CD14-positive monocyte (primary cell): ENCODE measurements at regions not wholly inside any gene's neighbourhood (a gene's known extent, or its start where the extent isn't known, plus 50 kb on each side); places are given as distances from the start of the nearest gene placed in this dataset.

ENCODE experiments used
- DNase-seq, 3 donors: peaks; one replicate each; pipeline ENCODE4 v3.0.0-alpha.2; 2011 to 2022
- H2AFZ ChIP-seq: 2 replicates; pipeline ENCODE4 v1.6.0; 2012; ENCODE audit warnings: mild to moderate bottlenecking, low read depth, low read length, inconsistent platforms; ENCODE audit not compliant: insufficient read depth, poor library complexity, severe bottlenecking
- H3K27ac ChIP-seq, 2 donors: 1 replicate in 1 of 2; 2 replicates in 1 of 2; pipeline ENCODE4 v1.5.1; 2012 to 2013; ENCODE audit warnings: low read length in 2 of 2, control low read depth in 1 of 2, inconsistent platforms in 1 of 2, low read depth in 1 of 2, mild to moderate bottlenecking in 1 of 2
- H3K27me3 ChIP-seq, 2 donors: one replicate each; pipeline versions ENCODE4 v1.6.0 to v1.6.1; 2011 to 2013; ENCODE audit warnings: low read length in 2 of 2; ENCODE audit not compliant: control insufficient read depth in 2 of 2, insufficient read depth in 2 of 2
- H3K36me3 ChIP-seq, 2 donors: replicated peaks in 1 of 2; 1 replicate in 1 of 2; 2 replicates in 1 of 2; pipeline versions ENCODE4 v1.5.1 to v1.6.1; 2012 to 2013; ENCODE audit warnings: low read length in 2 of 2, control low read depth in 1 of 2, inconsistent platforms in 1 of 2, mild to moderate bottlenecking in 1 of 2; ENCODE audit not compliant: insufficient read depth in 2 of 2, control insufficient read depth in 1 of 2
- H3K4me1 ChIP-seq, 2 donors: 1 replicate in 1 of 2; 2 replicates in 1 of 2; pipeline versions ENCODE4 v1.5.1 to v1.6.1; 2012 to 2013; ENCODE audit warnings: low read length in 2 of 2, control low read depth in 1 of 2, inconsistent platforms in 1 of 2, mild to moderate bottlenecking in 1 of 2, moderate library complexity in 1 of 2; ENCODE audit not compliant: insufficient read depth in 2 of 2, control insufficient read depth in 1 of 2
- H3K4me2 ChIP-seq: replicated peaks from 2 replicates; pipeline ENCODE3; 2012; ENCODE audit warnings: low read length, moderate library complexity, mild to moderate bottlenecking; ENCODE audit not compliant: poor library complexity, severe bottlenecking; ENCODE audit errors: extremely low read depth
- H3K4me3 ChIP-seq, 3 experiments: fragments of 200-600 bp in 1 of 3; sonication (generic) in 1 of 3; replicated peaks in 1 of 3; 1 replicate in 2 of 3; 2 replicates in 1 of 3; pipeline ENCODE4 v1.5.1; 2011 to 2013; ENCODE audit warnings: low read length in 3 of 3, mild to moderate bottlenecking in 3 of 3, control low read depth in 2 of 3, low read depth in 2 of 3, inconsistent platforms in 1 of 3, moderate library complexity in 1 of 3
- H3K79me2 ChIP-seq: 2 replicates; pipeline ENCODE4 v1.6.0; 2012; ENCODE audit warnings: mild to moderate bottlenecking, control low read depth, inconsistent platforms, low read length, moderate library complexity; ENCODE audit not compliant: insufficient read depth
- H3K9ac ChIP-seq: 2 replicates; pipeline ENCODE4 v1.6.0; 2017; ENCODE audit warnings: low read length, mild to moderate bottlenecking; ENCODE audit not compliant: insufficient read depth, poor library complexity, severe bottlenecking
- H3K9me3 ChIP-seq, 2 donors: replicated peaks in 1 of 2; 1 replicate in 1 of 2; 2 replicates in 1 of 2; pipeline versions ENCODE4 v1.5.1 to v1.6.1; 2012 to 2013; ENCODE audit warnings: low read length in 2 of 2, control low read depth in 1 of 2; ENCODE audit not compliant: control insufficient read depth in 1 of 2, insufficient read depth in 1 of 2
- H4K20me1 ChIP-seq: 2 replicates; pipeline ENCODE4 v1.6.0; 2012; ENCODE audit warnings: mild to moderate bottlenecking, low read length, control low read depth, moderate library complexity; ENCODE audit not compliant: insufficient read depth
- H3K27ac Mint-ChIP-seq, 7 donors: one replicate each; pipeline ENCODE4 v1.8.0; 2020; ENCODE audit warnings: mild to moderate bottlenecking in 7 of 7, mixed read lengths in 7 of 7, moderate library complexity in 6 of 7, inconsistent platforms in 2 of 7
- H3K27me3 Mint-ChIP-seq, 3 donors: one replicate each; pipeline ENCODE4 v1.8.0; 2021 to 2022; ENCODE audit warnings: low read depth in 3 of 3, mild to moderate bottlenecking in 3 of 3, mixed read lengths in 3 of 3, moderate library complexity in 3 of 3, inconsistent platforms in 1 of 3
- H3K36me3 Mint-ChIP-seq, 2 donors: one replicate each; pipeline ENCODE4 v1.8.0; 2020; ENCODE audit warnings: mixed read lengths in 2 of 2, inconsistent platforms in 1 of 2, mild to moderate bottlenecking in 1 of 2
- H3K4me1 Mint-ChIP-seq: one replicate; pipeline ENCODE4 v1.8.0; 2020; ENCODE audit warnings: mild to moderate bottlenecking, mixed read lengths
- H3K4me3 Mint-ChIP-seq, 2 donors: one replicate each; pipeline ENCODE4 v1.8.0; 2020; ENCODE audit warnings: mild to moderate bottlenecking in 2 of 2, mixed read lengths in 2 of 2, moderate library complexity in 1 of 2
- H3K9me3 Mint-ChIP-seq, 7 donors: one replicate each; pipeline ENCODE4 v1.8.0; 2020 to 2022; ENCODE audit warnings: mixed read lengths in 7 of 7, mild to moderate bottlenecking in 6 of 7, moderate library complexity in 6 of 7, inconsistent platforms in 2 of 7
- WGBS: methylation state at CpG from one replicate; pipeline ENCODE4 v1.1.5; 2013; ENCODE audit warnings: missing lambda C conversion rate; ENCODE audit not compliant: insufficient coverage; 5-methylcytosine and 5-hydroxymethylcytosine counted together
- intact Hi-C, 2 donors: fragments of 100-400 bp; cut with micrococcal nuclease; formaldehyde crosslinking; loops; one replicate each; pipeline versions ENCODE4 v1.15.0 to v1.15.1; 2023
- TF ChIP-seq, protein P1 (sequence below): fragments of 200-600 bp; IDR thresholded peaks from one replicate; pipeline ENCODE4 v1.8.0; 2022; ENCODE audit warnings: antibody characterized with exemption, mild to moderate bottlenecking

DNA sequence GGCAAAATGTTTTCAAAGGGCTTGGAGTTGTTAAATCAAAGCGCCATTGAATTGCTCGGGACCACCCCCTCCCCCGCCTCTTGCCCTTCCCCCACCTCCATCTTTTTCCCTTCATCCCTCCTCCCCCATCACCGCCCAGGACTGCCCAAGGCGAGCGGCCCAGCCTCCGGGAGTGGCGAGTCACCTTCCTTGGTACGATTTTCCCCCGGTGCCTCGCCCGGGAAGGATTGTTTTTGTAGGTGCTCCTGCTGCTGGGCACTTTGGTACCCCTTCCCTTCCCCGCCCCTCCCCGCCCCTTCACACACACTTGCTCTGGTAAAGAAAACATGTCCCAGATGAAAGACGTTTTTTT lies 61.2 kb downstream of the TMEM174 start:
- H3K4me1 Mint-ChIP-seq: peaks cover 15% of the 10 kb centered on the region
- TF ChIP-seq, protein P1, sequence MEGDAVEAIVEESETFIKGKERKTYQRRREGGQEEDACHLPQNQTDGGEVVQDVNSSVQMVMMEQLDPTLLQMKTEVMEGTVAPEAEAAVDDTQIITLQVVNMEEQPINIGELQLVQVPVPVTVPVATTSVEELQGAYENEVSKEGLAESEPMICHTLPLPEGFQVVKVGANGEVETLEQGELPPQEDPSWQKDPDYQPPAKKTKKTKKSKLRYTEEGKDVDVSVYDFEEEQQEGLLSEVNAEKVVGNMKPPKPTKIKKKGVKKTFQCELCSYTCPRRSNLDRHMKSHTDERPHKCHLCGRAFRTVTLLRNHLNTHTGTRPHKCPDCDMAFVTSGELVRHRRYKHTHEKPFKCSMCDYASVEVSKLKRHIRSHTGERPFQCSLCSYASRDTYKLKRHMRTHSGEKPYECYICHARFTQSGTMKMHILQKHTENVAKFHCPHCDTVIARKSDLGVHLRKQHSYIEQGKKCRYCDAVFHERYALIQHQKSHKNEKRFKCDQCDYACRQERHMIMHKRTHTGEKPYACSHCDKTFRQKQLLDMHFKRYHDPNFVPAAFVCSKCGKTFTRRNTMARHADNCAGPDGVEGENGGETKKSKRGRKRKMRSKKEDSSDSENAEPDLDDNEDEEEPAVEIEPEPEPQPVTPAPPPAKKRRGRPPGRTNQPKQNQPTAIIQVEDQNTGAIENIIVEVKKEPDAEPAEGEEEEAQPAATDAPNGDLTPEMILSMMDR: no peak
- no peaks in the 10 kb centered on the region for H4K20me1 ChIP-seq
- no peak overlapping the region for H3K9ac ChIP-seq
- peaks cover 78 to 86% of the 10 kb centered on the region in 2 donors for H3K27me3 ChIP-seq
- no peaks in the 10 kb centered on the region for H3K36me3 ChIP-seq
- H3K9me3 Mint-ChIP-seq: peaks cover 0 to 19% (median 6%) of the 10 kb centered on the region in 7 donors
- no peak overlapping the region for H3K4me3 ChIP-seq
- no peak overlapping the region for H3K27ac Mint-ChIP-seq
- peak overlapping the region in 1 of 2 donors; percentile 71 for H3K4me3 Mint-ChIP-seq
- H3K9me3 ChIP-seq: peaks cover 8 to 54% of the 10 kb centered on the region in 2 donors
- H3K27ac ChIP-seq: no peak overlapping the region
- peaks cover 2 to 5% of the 10 kb centered on the region in 2 donors for H3K36me3 Mint-ChIP-seq
- no peak for DNase-seq
- H2AFZ ChIP-seq: peak overlapping the region; percentile 21
- intact Hi-C loops: no loop called here
- 6% methylated on average over 9 of the region's 15 CpGs for WGBS
- H3K4me2 ChIP-seq: no peak overlapping the region
- H3K4me1 ChIP-seq: peaks cover 2 to 6% of the 10 kb centered on the region in 2 donors
- peaks cover 79 to 85% (median 80%) of the 10 kb centered on the region in 3 donors for H3K27me3 Mint-ChIP-seq
- H3K79me2 ChIP-seq: no peaks in the 10 kb centered on the region

- Histone ChIP-seq H3K27me3 (peaks cover 79 to 91% of the 10 kb centered on the region in 2 donors), H3K9me3 (peaks cover 8 to 57% of the 10 kb centered on the region in 2 donors), H3K27ac (no peak overlapping the region), H3K4me3 (no peak overlapping the region), H4K20me1 (no peaks in the 10 kb centered on the region), H3K36me3 (no peaks in the 10 kb centered on the region), H3K79me2 (no peaks in the 10 kb centered on the region), H3K9ac (no peak overlapping the region), H2AFZ (peak overlapping the region; percentile 21), H3K4me1 (peaks cover 2 to 6% of the 10 kb centered on the region in 2 donors), H3K4me2 (peak overlapping the region; percentile 30)
- peaks cover 85 to 88% (median 85%) of the 10 kb centered on the region in 3 donors for H3K27me3 Mint-ChIP-seq
- TF ChIP-seq, protein P1: no peak
- WGBS: 1% methylated on average over 60 of the region's 64 CpGs
- H3K4me3 Mint-ChIP-seq: peak overlapping the region in 1 of 2 donors; percentile 71
- intact Hi-C loops: no loop called here
- H3K36me3 Mint-ChIP-seq: peaks cover 2 to 5% of the 10 kb centered on the region in 2 donors
- H3K9me3 Mint-ChIP-seq: peaks cover 0 to 19% (median 6%) of the 10 kb centered on the region in 7 donors
- H3K4me1 Mint-ChIP-seq: peaks cover 15% of the 10 kb centered on the region
- DNase-seq: no peak
- no peak overlapping the region for H3K27ac Mint-ChIP-seq
Observed at GRCh38 chr5:73233461-73234203, 60.6 kb downstream of the TMEM174 start.
